ENCODE measurements at regions not wholly inside any gene's neighbourhood (a gene's known extent, or its start where the extent isn't known, plus 50 kb on each side); places are given as distances from the start of the nearest gene placed in this dataset.

DNA sequence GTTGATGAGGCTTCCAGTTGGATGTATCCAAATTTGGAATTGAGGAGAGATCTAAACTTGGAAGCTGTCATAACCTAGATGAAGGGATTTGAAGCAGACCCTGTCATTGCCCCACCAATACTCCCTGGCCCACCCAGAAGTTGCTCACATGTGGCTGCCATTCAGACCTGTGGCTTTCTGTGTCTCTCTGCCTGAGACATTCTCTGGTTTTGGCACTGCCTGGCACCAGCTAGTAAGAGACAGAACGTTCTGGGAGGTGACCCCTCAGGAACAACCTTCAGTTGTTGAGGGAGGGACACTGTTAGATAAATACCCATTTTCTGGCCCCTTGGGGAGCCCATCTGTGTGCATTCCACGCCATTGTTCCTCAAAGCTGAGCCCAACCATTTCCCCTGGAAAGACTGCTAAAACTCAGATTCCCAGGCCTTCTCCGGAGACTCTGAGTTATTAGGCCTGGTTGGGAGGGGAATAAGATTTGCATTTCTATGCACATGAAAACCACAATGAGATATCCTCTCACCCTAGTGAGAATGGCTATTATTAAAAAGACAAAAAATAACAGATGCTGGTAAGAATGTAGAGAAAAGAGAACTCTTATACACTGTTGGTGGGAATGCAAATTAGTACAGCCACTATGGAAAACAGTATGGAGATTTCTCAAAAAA is 290.4 kb downstream of the TSHZ3 start:
- ChIA-PET CTCF (no interaction called here), POLR2A (no interaction called here)
- no peak for DNase-seq (ENCODE audit: low read depth)
- H3K36me3 ChIP-seq (ENCODE audit: control insufficient read depth, insufficient read depth, low read length), result no peaks in the 10 kb centered on the region
- no peaks in the 10 kb centered on the region for H3K27me3 ChIP-seq (ENCODE audit: control insufficient read depth, insufficient read depth, low read length)
- no peak overlapping the region for H3K4me3 ChIP-seq (ENCODE audit: low read depth, low read length)
- TF ChIP-seq, protein P1, sequence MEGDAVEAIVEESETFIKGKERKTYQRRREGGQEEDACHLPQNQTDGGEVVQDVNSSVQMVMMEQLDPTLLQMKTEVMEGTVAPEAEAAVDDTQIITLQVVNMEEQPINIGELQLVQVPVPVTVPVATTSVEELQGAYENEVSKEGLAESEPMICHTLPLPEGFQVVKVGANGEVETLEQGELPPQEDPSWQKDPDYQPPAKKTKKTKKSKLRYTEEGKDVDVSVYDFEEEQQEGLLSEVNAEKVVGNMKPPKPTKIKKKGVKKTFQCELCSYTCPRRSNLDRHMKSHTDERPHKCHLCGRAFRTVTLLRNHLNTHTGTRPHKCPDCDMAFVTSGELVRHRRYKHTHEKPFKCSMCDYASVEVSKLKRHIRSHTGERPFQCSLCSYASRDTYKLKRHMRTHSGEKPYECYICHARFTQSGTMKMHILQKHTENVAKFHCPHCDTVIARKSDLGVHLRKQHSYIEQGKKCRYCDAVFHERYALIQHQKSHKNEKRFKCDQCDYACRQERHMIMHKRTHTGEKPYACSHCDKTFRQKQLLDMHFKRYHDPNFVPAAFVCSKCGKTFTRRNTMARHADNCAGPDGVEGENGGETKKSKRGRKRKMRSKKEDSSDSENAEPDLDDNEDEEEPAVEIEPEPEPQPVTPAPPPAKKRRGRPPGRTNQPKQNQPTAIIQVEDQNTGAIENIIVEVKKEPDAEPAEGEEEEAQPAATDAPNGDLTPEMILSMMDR (IDR thresholded peaks at IDR 0.05; ENCODE audit: insufficient read depth, low read depth, low read length), result no peak

DNA sequence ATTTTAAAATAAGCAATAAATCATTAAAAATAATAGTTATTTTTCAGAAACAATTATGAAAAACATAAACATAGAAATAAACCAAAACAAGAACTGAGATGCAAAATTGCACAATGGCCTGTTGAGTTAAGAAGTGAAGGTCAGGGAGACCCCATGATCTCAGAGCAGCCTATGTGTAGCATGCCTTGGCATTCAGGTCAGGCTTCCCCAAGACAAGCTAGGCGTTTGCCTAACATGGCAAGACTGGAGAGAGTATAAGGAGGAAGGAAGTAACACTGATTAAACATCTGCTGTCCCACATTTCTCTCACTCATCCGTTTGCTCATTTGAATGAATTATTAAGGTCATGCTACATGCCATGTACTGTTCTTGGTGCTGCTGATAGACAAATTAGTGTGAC is 291.8 kb downstream of the TSHZ3 start:
- no peaks in the 10 kb centered on the region for H3K36me3 ChIP-seq (ENCODE audit: control insufficient read depth, insufficient read depth, low read length)
- TF ChIP-seq, protein P1 (IDR thresholded peaks at IDR 0.05; ENCODE audit: insufficient read depth, low read depth, low read length), result no peak
- no peaks in the 10 kb centered on the region for H3K27me3 ChIP-seq (ENCODE audit: control insufficient read depth, insufficient read depth, low read length)
- ChIA-PET POLR2A (no interaction called here), CTCF (no interaction called here)
- no peak for DNase-seq (ENCODE audit: low read depth)
- H3K4me3 ChIP-seq (ENCODE audit: low read depth, low read length), result no peak overlapping the region

DNA sequence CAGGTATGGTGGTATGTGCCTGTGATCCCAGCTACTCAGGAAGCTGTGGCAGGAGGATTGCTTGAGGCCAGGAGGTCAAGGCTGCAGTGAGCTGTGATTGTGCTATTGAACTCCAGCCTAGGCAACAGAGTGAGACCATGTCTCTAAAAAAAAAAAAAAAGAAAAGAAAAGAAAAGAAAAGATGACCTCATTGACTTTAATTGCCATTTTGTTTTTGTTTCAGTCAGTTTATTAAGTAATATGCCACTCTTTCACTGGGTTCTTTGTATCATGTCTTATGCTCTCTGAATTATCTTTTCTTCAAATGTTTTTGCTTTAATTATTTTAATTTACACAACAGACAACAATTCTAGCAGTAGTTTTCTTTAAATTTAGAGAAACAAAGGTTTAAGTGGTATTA is 293.8 kb downstream of the TSHZ3 start:
- POLR2A ChIA-PET, result no interaction called here
- no peak for DNase-seq (ENCODE audit: low read depth)
- Histone ChIP-seq H3K27me3 (ENCODE audit: control insufficient read depth, insufficient read depth, low read length) (0 out of 2 replicates have a peak, but pooled peaks cover 2% of the 10 kb centered on the region), H3K4me3 (ENCODE audit: low read depth, low read length) (no peak overlapping the region), H3K36me3 (ENCODE audit: control insufficient read depth, insufficient read depth, low read length) (no peaks in the 10 kb centered on the region)
- TF ChIP-seq, protein P1 (IDR thresholded peaks at IDR 0.05; ENCODE audit: insufficient read depth, low read depth, low read length), result no peak
- CTCF ChIA-PET, result interaction anchor here (0.6 to 3.2 kb wide), 10 partner anchors 10 to 1169 kb away, joined by 3 to 26 read pairs (median 5); no protein-coding TSS in a partner anchor

DNA sequence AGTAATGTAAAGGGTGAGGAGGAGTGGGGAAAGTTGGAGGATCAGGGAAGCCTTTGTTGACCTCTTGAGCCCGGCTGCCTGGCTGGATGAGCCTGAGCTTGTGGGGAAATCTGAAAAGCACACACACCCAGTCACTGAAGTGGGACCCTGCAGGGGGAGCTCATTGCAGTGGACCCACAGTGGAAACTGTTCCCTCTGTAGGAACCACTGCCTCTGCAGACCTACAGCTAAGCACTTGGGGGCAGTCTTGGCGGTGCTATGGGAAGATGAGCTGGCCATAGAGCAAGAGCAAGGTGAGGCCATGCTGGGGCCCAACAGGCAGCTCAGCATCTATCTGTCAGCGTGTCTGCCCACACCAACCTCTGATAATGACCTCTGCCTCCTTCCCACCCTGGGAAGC is 294.8 kb downstream of the TSHZ3 start:
- no peak overlapping the region for H3K4me3 ChIP-seq (ENCODE audit: low read depth, low read length)
- CTCF ChIA-PET, result interaction anchor here (0.6 to 3.2 kb wide), 26 partner anchors 9 to 1170 kb away, joined by 3 to 26 read pairs (median 3); no protein-coding TSS in a partner anchor

DNA sequence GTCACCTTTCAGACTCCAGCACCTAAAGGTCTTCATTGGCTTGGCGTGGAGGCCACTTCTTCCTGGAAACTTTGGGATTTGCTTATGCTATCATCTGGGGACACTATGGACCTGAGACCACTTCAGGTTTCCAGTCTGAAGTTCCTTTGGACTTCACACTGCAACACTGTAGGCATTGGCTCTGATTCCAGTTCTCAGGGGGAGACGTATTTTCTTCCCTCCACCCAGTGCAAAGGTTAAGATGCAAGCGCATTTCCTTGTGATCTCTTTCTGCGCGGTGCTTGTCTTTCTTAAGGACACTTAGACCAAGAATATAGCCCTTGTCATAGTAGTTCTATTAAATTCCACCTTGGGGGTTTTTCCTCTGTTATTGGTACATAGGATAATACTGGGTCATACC is 299.8 kb downstream of the TSHZ3 start:
- H3K4me3 ChIP-seq (ENCODE audit: low read depth, low read length), result no peak overlapping the region
- TF ChIP-seq, protein P1 (IDR thresholded peaks at IDR 0.05; ENCODE audit: insufficient read depth, low read depth, low read length), result no peak

More for the DNA sequence above, 294.8 kb downstream of the TSHZ3 start:
- Histone ChIP-seq H3K27me3 (ENCODE audit: control insufficient read depth, insufficient read depth, low read length) (0 out of 2 replicates have a peak, but pooled peaks cover 2% of the 10 kb centered on the region), H3K36me3 (ENCODE audit: control insufficient read depth, insufficient read depth, low read length) (no peaks in the 10 kb centered on the region)
- TF ChIP-seq, protein P1 (IDR thresholded peaks at IDR 0.05; ENCODE audit: insufficient read depth, low read depth, low read length), result peak; percentile 83
- no peak for DNase-seq (ENCODE audit: low read depth)
- POLR2A ChIA-PET, result no interaction called here

More for the DNA sequence above, 299.8 kb downstream of the TSHZ3 start:
- no peak for DNase-seq (ENCODE audit: low read depth)
- POLR2A ChIA-PET, result no interaction called here
- CTCF ChIA-PET, result no interaction called here
- Histone ChIP-seq H3K27me3 (ENCODE audit: control insufficient read depth, insufficient read depth, low read length) (0 out of 2 replicates have a peak, but pooled peaks cover 2% of the 10 kb centered on the region), H3K36me3 (ENCODE audit: control insufficient read depth, insufficient read depth, low read length) (no peaks in the 10 kb centered on the region)
